ENCODE measurements at regions not wholly inside any gene's neighbourhood (a gene's known extent, or its start where the extent isn't known, plus 50 kb on each side); places are given as distances from the start of the nearest gene placed in this dataset.
"Not testable (repeated sequence)": the region's sequence is repeated elsewhere in the genome, so short reads cannot be mapped to it uniquely, and the experiment has no call there.

DNA sequence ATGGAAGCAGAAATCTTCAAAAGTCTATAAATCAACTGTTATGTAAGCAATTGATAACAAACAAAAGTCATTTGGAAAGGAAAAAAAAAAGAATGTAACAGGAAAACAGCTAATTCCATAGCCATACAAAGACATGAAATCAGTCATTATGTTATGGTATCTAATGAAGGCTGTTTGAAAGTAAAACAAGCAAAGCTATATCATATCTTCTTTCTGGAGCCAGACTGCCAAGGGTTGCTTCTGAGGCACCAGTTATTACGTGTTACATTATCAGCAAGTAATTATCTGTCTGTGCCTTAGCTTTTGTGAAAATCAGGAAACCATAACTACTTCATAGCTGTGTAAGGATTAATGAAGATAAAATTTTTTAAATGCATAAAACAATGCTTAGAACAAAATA is 480.2 kb downstream of the FAT4 start:
- TF ChIP-seq, protein P1, sequence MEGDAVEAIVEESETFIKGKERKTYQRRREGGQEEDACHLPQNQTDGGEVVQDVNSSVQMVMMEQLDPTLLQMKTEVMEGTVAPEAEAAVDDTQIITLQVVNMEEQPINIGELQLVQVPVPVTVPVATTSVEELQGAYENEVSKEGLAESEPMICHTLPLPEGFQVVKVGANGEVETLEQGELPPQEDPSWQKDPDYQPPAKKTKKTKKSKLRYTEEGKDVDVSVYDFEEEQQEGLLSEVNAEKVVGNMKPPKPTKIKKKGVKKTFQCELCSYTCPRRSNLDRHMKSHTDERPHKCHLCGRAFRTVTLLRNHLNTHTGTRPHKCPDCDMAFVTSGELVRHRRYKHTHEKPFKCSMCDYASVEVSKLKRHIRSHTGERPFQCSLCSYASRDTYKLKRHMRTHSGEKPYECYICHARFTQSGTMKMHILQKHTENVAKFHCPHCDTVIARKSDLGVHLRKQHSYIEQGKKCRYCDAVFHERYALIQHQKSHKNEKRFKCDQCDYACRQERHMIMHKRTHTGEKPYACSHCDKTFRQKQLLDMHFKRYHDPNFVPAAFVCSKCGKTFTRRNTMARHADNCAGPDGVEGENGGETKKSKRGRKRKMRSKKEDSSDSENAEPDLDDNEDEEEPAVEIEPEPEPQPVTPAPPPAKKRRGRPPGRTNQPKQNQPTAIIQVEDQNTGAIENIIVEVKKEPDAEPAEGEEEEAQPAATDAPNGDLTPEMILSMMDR (IDR thresholded peaks at IDR 0.05) = no peak
- TF ChIP-seq POLR2AphosphoS5 (IDR thresholded peaks at IDR 0.05; ENCODE audit: insufficient read depth in 1 of 2, low read depth in 1 of 2) (no peak), POLR2A (IDR thresholded peaks at IDR 0.05) (no peak)
- no peak for DNase-seq (ENCODE audit: extremely low spot score in 2 of 2)
- H3K36me3 ChIP-seq = no peaks in the 10 kb centered on the region
- no peaks in the 10 kb centered on the region for H3K27me3 ChIP-seq
- no peak overlapping the region for H3K4me3 ChIP-seq
- no peaks in the 10 kb centered on the region for H3K9me3 ChIP-seq
- no peaks in the 10 kb centered on the region for H3K4me1 ChIP-seq
- no peak overlapping the region for H3K27ac ChIP-seq
- intact Hi-C loops (cut with DNase I) = no loop called here

DNA sequence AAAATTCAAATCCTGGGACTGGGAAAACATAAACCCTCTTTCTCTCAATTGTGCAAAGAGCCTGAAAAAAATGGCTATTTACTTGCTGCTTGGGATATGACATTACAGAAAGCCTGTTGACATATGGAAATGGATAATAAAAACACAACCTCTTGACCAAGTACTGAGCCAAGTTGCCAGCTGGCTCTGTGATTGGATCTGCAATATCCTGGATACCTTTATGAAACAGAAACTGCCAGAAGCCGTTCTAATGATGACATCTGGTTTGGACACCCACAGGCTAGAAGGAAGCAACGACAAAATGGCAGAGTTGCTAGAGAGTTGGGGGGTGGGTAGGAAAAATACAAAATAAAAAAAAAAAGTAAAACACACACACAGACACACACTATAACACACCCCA is 481.4 kb downstream of the FAT4 start:
- Histone ChIP-seq H3K9me3 (no peaks in the 10 kb centered on the region), H3K36me3 (no peaks in the 10 kb centered on the region), H3K4me3 (no peak overlapping the region), H3K27ac (no peak overlapping the region), H3K4me1 (no peaks in the 10 kb centered on the region), H3K27me3 (no peaks in the 10 kb centered on the region)
- DNase-seq (ENCODE audit: extremely low spot score in 2 of 2) = no peak
- intact Hi-C loops (cut with DNase I) = no loop called here
- no peak for TF ChIP-seq POLR2A (IDR thresholded peaks at IDR 0.05)
- TF ChIP-seq POLR2AphosphoS5 (IDR thresholded peaks at IDR 0.05; ENCODE audit: insufficient read depth in 1 of 2, low read depth in 1 of 2) = no peak
- TF ChIP-seq, protein P1 (IDR thresholded peaks at IDR 0.05) = no peak

DNA sequence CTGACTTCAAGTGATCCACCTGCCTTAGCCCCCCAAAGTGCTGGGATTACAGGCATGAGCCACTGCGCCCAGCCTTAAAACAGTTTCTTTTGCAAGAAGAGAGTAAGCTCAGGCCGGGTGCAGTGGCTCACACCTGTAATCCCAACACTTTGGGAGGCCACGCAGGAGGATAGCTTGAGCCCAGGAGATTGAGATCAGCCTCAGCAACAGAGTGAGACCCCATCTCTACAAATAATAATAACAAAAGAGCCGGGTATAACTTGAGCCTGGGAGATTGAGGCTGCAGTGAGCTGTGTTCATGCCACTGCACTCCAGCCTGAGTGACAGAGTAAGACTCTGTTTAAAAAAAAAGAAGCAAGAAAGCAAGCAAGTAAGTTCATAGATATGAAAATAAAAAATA is 482.9 kb downstream of the FAT4 start:
- H3K36me3 ChIP-seq; H3K27ac ChIP-seq; H3K4me3 ChIP-seq; H3K9me3 ChIP-seq; intact Hi-C loops (cut with DNase I); DNase-seq (ENCODE audit: extremely low spot score in 2 of 2); H3K4me1 ChIP-seq; H3K27me3 ChIP-seq: not testable (repeated sequence)

DNA sequence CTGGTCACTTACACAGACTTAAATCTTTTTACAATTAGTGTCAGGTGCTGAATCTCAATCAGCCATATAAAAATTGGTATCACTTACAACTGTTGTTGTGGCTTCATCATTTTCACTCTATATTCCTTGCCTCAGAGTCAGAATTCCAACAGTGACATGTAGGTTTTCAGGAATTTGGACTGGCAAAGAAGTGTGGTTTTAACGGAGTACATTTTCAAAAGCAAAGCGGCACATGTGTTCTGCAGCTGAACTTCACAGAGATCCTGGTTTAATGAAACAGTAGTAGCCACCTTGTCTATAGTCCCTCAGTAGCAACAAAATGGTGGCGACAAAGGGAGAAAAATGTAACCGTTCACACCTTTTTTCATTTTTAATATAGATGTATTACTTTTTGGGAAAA is 486.6 kb downstream of the FAT4 start:
- no peaks in the 10 kb centered on the region for H3K4me1 ChIP-seq
- no peaks in the 10 kb centered on the region for H3K9me3 ChIP-seq
- H3K27ac ChIP-seq = no peak overlapping the region
- H3K27me3 ChIP-seq = no peaks in the 10 kb centered on the region
- DNase-seq (ENCODE audit: extremely low spot score in 2 of 2) = no peak
- no peaks in the 10 kb centered on the region for H3K36me3 ChIP-seq
- intact Hi-C loops (cut with DNase I) = no loop called here
- H3K4me3 ChIP-seq = no peak overlapping the region
- no peak for TF ChIP-seq POLR2A (IDR thresholded peaks at IDR 0.05)
- TF ChIP-seq, protein P1 (IDR thresholded peaks at IDR 0.05) = no peak
- no peak for TF ChIP-seq POLR2AphosphoS5 (IDR thresholded peaks at IDR 0.05; ENCODE audit: insufficient read depth in 1 of 2, low read depth in 1 of 2)

DNA sequence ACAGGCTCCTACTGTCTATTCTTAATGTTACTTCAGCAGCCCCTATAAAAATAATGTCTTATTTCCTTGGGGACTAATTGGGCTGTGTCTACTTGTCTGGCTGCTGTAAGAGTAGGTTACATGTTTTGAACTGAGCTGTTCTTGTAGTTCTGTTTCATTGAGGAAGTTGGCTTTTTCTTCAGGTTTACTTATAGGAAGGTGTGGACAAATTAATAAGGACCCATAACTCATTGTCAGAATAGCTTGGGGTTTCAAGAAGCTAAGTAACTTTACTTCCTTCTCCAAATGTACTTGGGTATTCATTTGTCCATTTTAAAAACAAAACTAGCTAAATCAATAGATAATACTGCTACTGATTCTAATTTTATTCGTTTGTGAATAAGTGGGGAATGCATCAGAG is 487.2 kb downstream of the FAT4 start:
- Histone ChIP-seq H3K9me3 (no peaks in the 10 kb centered on the region), H3K27me3 (no peaks in the 10 kb centered on the region), H3K27ac (no peak overlapping the region), H3K4me3 (no peak overlapping the region), H3K4me1 (no peaks in the 10 kb centered on the region), H3K36me3 (no peaks in the 10 kb centered on the region)
- TF ChIP-seq, protein P1 (IDR thresholded peaks at IDR 0.05) = no peak
- TF ChIP-seq POLR2AphosphoS5 (IDR thresholded peaks at IDR 0.05; ENCODE audit: insufficient read depth in 1 of 2, low read depth in 1 of 2) (no peak), POLR2A (IDR thresholded peaks at IDR 0.05) (no peak)
- intact Hi-C loops (cut with DNase I) = no loop called here
- no peak for DNase-seq (ENCODE audit: extremely low spot score in 2 of 2)

DNA sequence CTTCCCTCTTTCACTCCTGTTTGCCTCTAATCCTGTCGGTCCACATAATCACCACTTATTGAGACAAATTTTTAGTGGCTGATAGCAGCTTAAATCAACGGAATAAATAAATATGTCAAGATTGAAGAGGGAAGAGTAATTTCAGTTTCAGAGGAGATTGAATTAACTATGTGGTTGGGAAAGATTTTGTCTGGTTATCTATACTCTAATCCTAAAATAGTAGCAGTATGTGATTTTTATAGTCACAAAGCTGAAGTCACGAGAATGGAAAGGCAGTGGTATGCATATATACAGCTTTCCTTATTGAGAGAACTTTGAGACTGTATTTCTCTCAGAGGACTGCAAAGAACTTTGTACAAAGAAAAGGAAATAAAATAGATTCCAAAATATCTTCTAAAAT is 493.3 kb downstream of the FAT4 start:
- H3K4me1 ChIP-seq = no peaks in the 10 kb centered on the region
- H3K9me3 ChIP-seq = no peaks in the 10 kb centered on the region
- no peak overlapping the region for H3K4me3 ChIP-seq
- H3K27me3 ChIP-seq = no peaks in the 10 kb centered on the region
- intact Hi-C loops (cut with DNase I) = no loop called here
- DNase-seq (ENCODE audit: extremely low spot score in 2 of 2) = no peak
- H3K27ac ChIP-seq = no peak overlapping the region
- H3K36me3 ChIP-seq = no peaks in the 10 kb centered on the region
- no peak for TF ChIP-seq POLR2A (IDR thresholded peaks at IDR 0.05)
- TF ChIP-seq POLR2AphosphoS5 (IDR thresholded peaks at IDR 0.05; ENCODE audit: insufficient read depth in 1 of 2, low read depth in 1 of 2) = no peak
- TF ChIP-seq, protein P1 (IDR thresholded peaks at IDR 0.05) = no peak
